Hepatocyte (in vitro differentiated cells): ENCODE measurements at regions not wholly inside any gene's neighbourhood (a gene's known extent, or its start where the extent isn't known, plus 50 kb on each side); places are given as distances from the start of the nearest gene placed in this dataset.

ENCODE experiments used
- EZH2 ChIP-seq: fragments of 200-600 bp; sonication (generic); IDR thresholded peaks from 2 replicates; pipeline ENCODE4 v1.6.1; 2016; ENCODE audit warnings: antibody characterized with exemption, mild to moderate bottlenecking, borderline replicate concordance
- EZH2phosphoT487 ChIP-seq: fragments of 200-600 bp; sonication (generic); IDR thresholded peaks from one replicate; pipeline ENCODE4 v1.6.1; 2018; ENCODE audit warnings: antibody characterized with exemption, mild to moderate bottlenecking, low read depth, moderate library complexity; ENCODE audit not compliant: unreplicated experiment, severe bottlenecking
- TF ChIP-seq, protein P1 (sequence below): fragments of 200-600 bp; sonication (generic); IDR thresholded peaks from 2 replicates; pipeline ENCODE4 v1.5.1; 2016; ENCODE audit warnings: antibody characterized with exemption, mild to moderate bottlenecking; ENCODE audit not compliant: poor library complexity

DNA sequence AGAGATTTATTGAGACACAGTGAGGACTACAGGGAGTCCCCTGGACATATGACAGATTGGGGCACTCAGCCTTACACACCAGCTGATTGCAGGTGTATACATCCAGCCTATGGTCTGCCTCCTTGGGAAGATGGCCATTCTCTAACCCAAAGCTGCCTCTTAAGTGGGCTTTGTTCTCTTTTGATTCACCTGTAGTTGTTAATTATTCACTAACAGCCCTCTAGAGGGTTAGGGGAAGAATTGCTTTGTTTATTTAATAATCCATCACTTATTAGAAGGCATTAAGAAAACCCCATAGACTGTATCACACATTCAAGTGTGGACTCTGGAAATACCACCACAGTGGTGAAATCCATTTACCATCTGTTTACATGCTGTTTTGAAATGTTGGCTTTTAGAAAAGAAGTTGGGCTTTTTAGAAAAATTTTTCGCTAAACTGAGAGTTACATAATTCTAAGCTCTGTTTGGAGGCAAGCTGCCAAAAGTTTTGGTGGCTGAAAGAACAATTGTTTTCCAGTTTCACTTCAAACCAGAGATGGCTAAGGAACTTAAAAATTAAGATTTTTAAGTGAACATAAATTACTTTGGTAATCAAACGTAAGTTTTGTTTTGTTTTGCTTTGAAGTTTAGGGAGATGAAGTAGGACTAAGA is 379.1 kb downstream of the ADRA2A start:
- TF ChIP-seq EZH2 (no peak), EZH2phosphoT487 (no peak)
- TF ChIP-seq, protein P1, sequence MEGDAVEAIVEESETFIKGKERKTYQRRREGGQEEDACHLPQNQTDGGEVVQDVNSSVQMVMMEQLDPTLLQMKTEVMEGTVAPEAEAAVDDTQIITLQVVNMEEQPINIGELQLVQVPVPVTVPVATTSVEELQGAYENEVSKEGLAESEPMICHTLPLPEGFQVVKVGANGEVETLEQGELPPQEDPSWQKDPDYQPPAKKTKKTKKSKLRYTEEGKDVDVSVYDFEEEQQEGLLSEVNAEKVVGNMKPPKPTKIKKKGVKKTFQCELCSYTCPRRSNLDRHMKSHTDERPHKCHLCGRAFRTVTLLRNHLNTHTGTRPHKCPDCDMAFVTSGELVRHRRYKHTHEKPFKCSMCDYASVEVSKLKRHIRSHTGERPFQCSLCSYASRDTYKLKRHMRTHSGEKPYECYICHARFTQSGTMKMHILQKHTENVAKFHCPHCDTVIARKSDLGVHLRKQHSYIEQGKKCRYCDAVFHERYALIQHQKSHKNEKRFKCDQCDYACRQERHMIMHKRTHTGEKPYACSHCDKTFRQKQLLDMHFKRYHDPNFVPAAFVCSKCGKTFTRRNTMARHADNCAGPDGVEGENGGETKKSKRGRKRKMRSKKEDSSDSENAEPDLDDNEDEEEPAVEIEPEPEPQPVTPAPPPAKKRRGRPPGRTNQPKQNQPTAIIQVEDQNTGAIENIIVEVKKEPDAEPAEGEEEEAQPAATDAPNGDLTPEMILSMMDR = no peak
